ENCODE measurements at regions not wholly inside any gene's neighbourhood (a gene's known extent, or its start where the extent isn't known, plus 50 kb on each side); places are given as distances from the start of the nearest gene placed in this dataset.

DNA sequence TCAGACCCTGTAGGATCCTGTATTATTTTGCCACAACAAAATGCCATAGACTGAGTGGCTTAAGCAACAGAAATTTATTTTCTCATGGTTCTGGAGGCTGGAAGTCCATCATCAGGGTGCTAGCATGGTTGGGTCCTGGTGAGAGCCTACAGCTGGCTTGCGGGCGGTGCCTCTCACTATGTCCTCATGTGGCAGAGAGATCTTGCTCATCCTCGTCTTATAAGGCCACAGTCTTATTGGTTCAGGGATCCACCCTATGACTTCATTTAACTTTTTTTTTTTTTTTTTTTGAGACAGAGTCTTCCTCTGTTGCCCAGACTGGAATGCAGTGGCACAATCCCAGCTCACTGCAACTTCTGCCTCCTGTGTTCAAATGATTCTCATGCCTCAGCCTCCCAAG is 90.9 kb downstream of the LSM5 start:
- Histone ChIP-seq H3K27ac (ENCODE audit: low read depth, low read length) (no peak overlapping the region), H3K4me1 (ENCODE audit: control insufficient read depth in 5 of 5, insufficient read depth in 5 of 5, low read length in 5 of 5) (no peaks in the 10 kb centered on the region), H3K9me3 (ENCODE audit: control insufficient read depth in 5 of 5, low read length in 5 of 5) (no peaks in the 10 kb centered on the region), H3K4me3 (ENCODE audit: low read depth in 1 of 5, low read length in 5 of 5) (no peak overlapping the region), H3K27me3 (ENCODE audit: control insufficient read depth in 5 of 5, insufficient read depth in 4 of 5, low read length in 5 of 5) (peaks cover 0 to 4% (median 0%) of the 10 kb centered on the region in 5 donors), H3K36me3 (ENCODE audit: control insufficient read depth in 5 of 5, insufficient read depth in 5 of 5, low read length in 5 of 5) (no peaks in the 10 kb centered on the region), H3K9ac (ENCODE audit: low read length in 5 of 5) (no peak overlapping the region)

DNA sequence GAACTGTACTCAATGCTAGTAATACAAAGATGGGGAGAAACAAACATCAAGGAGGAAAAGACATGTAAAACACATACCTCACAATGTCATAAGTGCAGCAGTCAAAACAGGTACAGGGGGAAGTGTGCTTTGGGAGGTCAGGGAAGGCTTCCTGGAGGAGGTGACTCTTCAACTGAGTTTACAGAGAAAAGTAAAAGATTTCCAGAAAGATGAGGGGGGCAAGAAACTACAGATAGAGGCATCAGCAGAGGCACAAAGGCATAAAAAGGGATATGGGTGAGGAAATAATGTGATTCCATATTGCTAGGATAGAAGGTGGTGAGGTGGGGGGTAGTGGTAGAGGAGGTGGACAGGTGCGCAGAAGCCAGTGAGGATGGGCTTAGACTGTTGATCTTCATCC is 95.0 kb downstream of the LSM5 start:
- Histone ChIP-seq H3K9me3 (ENCODE audit: control insufficient read depth in 5 of 5, low read length in 5 of 5) (no peaks in the 10 kb centered on the region), H3K27me3 (ENCODE audit: control insufficient read depth in 5 of 5, insufficient read depth in 4 of 5, low read length in 5 of 5) (no peaks in the 10 kb centered on the region), H3K4me1 (ENCODE audit: control insufficient read depth in 5 of 5, insufficient read depth in 5 of 5, low read length in 5 of 5) (no peaks in the 10 kb centered on the region), H3K27ac (ENCODE audit: low read depth, low read length) (no peak overlapping the region), H3K9ac (ENCODE audit: low read length in 5 of 5) (no peak overlapping the region), H3K36me3 (ENCODE audit: control insufficient read depth in 5 of 5, insufficient read depth in 5 of 5, low read length in 5 of 5) (no peaks in the 10 kb centered on the region), H3K4me3 (ENCODE audit: low read depth in 1 of 5, low read length in 5 of 5) (no peak overlapping the region)

DNA sequence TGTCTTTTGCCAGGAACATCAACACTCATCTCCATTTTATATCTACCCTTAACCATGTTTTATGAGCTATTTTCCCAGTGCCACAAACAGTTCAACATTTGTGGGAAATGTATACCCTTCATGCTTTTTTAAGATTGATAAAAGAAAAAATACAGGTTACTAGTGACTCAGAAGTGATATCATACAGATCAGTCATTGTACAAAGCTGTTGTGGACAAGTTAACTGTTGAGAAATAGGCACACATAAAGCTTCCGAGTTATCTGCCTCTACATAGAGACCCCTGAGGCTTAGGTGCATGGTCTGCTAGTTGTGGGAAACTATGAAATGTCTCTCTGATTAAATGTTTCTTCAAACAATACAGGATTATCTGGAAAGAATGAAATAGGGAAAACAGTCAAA is 96.3 kb downstream of the LSM5 start:
- H3K36me3 ChIP-seq (ENCODE audit: control insufficient read depth in 5 of 5, insufficient read depth in 5 of 5, low read length in 5 of 5), result no peaks in the 10 kb centered on the region
- no peak overlapping the region for H3K9ac ChIP-seq (ENCODE audit: low read length in 5 of 5)
- H3K4me1 ChIP-seq (ENCODE audit: control insufficient read depth in 5 of 5, insufficient read depth in 5 of 5, low read length in 5 of 5), result no peaks in the 10 kb centered on the region
- no peak overlapping the region for H3K27ac ChIP-seq (ENCODE audit: low read depth, low read length)
- no peak overlapping the region for H3K4me3 ChIP-seq (ENCODE audit: low read depth in 1 of 5, low read length in 5 of 5)
- H3K9me3 ChIP-seq (ENCODE audit: control insufficient read depth in 5 of 5, low read length in 5 of 5), result no peaks in the 10 kb centered on the region
- H3K27me3 ChIP-seq (ENCODE audit: control insufficient read depth in 5 of 5, insufficient read depth in 4 of 5, low read length in 5 of 5), result no peaks in the 10 kb centered on the region

DNA sequence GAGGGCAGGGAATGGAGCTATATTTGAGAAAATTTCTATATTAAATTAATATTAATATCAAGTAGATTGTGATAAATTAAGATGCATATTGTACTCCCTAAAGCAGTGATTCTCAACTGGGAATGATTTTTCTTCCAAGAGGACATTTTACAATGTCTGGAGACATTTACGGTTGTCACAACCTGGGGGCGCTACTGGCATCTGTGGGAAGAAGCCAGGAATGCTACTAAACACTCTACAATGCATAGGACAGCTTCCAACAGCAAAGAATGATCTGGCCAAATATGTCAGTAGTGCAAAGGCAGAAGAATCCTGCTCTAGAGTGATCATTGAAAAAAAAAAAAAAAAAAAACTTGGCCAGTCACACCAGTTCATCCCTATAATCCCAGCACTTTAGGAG is 100.0 kb downstream of the LSM5 start:
- Histone ChIP-seq H3K4me3 (ENCODE audit: low read depth in 1 of 5, low read length in 5 of 5) (no peak overlapping the region), H3K27ac (ENCODE audit: low read depth, low read length) (no peak overlapping the region), H3K9me3 (ENCODE audit: control insufficient read depth in 5 of 5, low read length in 5 of 5) (no peaks in the 10 kb centered on the region), H3K9ac (ENCODE audit: low read length in 5 of 5) (no peak overlapping the region), H3K36me3 (ENCODE audit: control insufficient read depth in 5 of 5, insufficient read depth in 5 of 5, low read length in 5 of 5) (no peaks in the 10 kb centered on the region), H3K27me3 (ENCODE audit: control insufficient read depth in 5 of 5, insufficient read depth in 4 of 5, low read length in 5 of 5) (no peaks in the 10 kb centered on the region), H3K4me1 (ENCODE audit: control insufficient read depth in 5 of 5, insufficient read depth in 5 of 5, low read length in 5 of 5) (peaks cover 0 to 7% (median 6%) of the 10 kb centered on the region in 5 donors)

- Histone ChIP-seq H3K4me1 (ENCODE audit: control insufficient read depth in 5 of 5, insufficient read depth in 5 of 5, low read length in 5 of 5) (peaks cover 0 to 12% (median 6%) of the 10 kb centered on the region in 5 donors), H3K9ac (ENCODE audit: low read length in 5 of 5) (no peak overlapping the region), H3K36me3 (ENCODE audit: control insufficient read depth in 5 of 5, insufficient read depth in 5 of 5, low read length in 5 of 5) (no peaks in the 10 kb centered on the region), H3K27me3 (ENCODE audit: control insufficient read depth in 5 of 5, insufficient read depth in 4 of 5, low read length in 5 of 5) (no peaks in the 10 kb centered on the region), H3K27ac (ENCODE audit: low read depth, low read length) (no peak overlapping the region), H3K4me3 (ENCODE audit: low read depth in 1 of 5, low read length in 5 of 5) (no peak overlapping the region), H3K9me3 (ENCODE audit: control insufficient read depth in 5 of 5, low read length in 5 of 5) (no peaks in the 10 kb centered on the region)
These were observed 104.7 kb downstream of the LSM5 start for GRCh38 chr7:32385316-32385956.

GRCh38 chr7:32381024-32381601 is 109.1 kb downstream of the LSM5 start:
- Histone ChIP-seq H3K4me3 (ENCODE audit: low read depth in 1 of 5, low read length in 5 of 5) (no peak overlapping the region), H3K27ac (ENCODE audit: low read depth, low read length) (no peak overlapping the region), H3K36me3 (ENCODE audit: control insufficient read depth in 5 of 5, insufficient read depth in 5 of 5, low read length in 5 of 5) (no peaks in the 10 kb centered on the region)

GRCh38 chr7:32379510-32380112 is 110.6 kb downstream of the LSM5 start:
- no peaks in the 10 kb centered on the region for H3K27me3 ChIP-seq (ENCODE audit: control insufficient read depth in 5 of 5, insufficient read depth in 4 of 5, low read length in 5 of 5)

More at GRCh38 chr7:32381024-32381601, 109.1 kb downstream of the LSM5 start:
- Histone ChIP-seq H3K27me3 (ENCODE audit: control insufficient read depth in 5 of 5, insufficient read depth in 4 of 5, low read length in 5 of 5) (no peaks in the 10 kb centered on the region), H3K9ac (ENCODE audit: low read length in 5 of 5) (no peak overlapping the region), H3K4me1 (ENCODE audit: control insufficient read depth in 5 of 5, insufficient read depth in 5 of 5, low read length in 5 of 5) (peaks cover 0 to 12% (median 6%) of the 10 kb centered on the region in 5 donors), H3K9me3 (ENCODE audit: control insufficient read depth in 5 of 5, low read length in 5 of 5) (no peaks in the 10 kb centered on the region)

DNA sequence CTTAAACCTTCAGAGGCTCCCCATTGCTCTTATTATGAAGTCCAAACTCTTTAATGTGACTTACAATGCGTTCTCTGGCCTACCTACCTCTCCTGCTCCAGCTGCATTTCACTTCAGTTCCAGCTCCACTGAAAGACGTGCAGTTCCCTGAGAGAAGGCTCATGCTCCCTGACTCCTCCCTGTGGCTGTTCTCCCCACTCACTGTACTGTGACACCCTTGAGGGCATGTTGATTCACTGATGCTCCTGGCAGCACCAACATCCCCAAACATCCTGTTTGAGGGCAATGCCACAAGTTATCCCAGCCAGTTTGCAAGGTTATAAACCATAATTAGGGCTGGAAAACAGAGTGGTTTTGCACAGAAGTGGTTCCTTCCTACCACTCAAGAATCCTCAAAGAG is 111.2 kb downstream of the LSM5 start:
- Histone ChIP-seq H3K4me3 (ENCODE audit: low read depth in 1 of 5, low read length in 5 of 5) (no peak overlapping the region), H3K9me3 (ENCODE audit: control insufficient read depth in 5 of 5, low read length in 5 of 5) (no peaks in the 10 kb centered on the region), H3K27me3 (ENCODE audit: control insufficient read depth in 5 of 5, insufficient read depth in 4 of 5, low read length in 5 of 5) (no peaks in the 10 kb centered on the region), H3K4me1 (ENCODE audit: control insufficient read depth in 5 of 5, insufficient read depth in 5 of 5, low read length in 5 of 5) (no peaks in the 10 kb centered on the region), H3K27ac (ENCODE audit: low read depth, low read length) (no peak overlapping the region), H3K9ac (ENCODE audit: low read length in 5 of 5) (no peak overlapping the region), H3K36me3 (ENCODE audit: control insufficient read depth in 5 of 5, insufficient read depth in 5 of 5, low read length in 5 of 5) (no peaks in the 10 kb centered on the region)

More at GRCh38 chr7:32379510-32380112, 110.6 kb downstream of the LSM5 start:
- no peaks in the 10 kb centered on the region for H3K9me3 ChIP-seq (ENCODE audit: control insufficient read depth in 5 of 5, low read length in 5 of 5)
- H3K4me3 ChIP-seq (ENCODE audit: low read depth in 1 of 5, low read length in 5 of 5), result no peak overlapping the region
- no peaks in the 10 kb centered on the region for H3K4me1 ChIP-seq (ENCODE audit: control insufficient read depth in 5 of 5, insufficient read depth in 5 of 5, low read length in 5 of 5)
- no peak overlapping the region for H3K9ac ChIP-seq (ENCODE audit: low read length in 5 of 5)
- no peak overlapping the region for H3K27ac ChIP-seq (ENCODE audit: low read depth, low read length)
- H3K36me3 ChIP-seq (ENCODE audit: control insufficient read depth in 5 of 5, insufficient read depth in 5 of 5, low read length in 5 of 5), result no peaks in the 10 kb centered on the region

DNA sequence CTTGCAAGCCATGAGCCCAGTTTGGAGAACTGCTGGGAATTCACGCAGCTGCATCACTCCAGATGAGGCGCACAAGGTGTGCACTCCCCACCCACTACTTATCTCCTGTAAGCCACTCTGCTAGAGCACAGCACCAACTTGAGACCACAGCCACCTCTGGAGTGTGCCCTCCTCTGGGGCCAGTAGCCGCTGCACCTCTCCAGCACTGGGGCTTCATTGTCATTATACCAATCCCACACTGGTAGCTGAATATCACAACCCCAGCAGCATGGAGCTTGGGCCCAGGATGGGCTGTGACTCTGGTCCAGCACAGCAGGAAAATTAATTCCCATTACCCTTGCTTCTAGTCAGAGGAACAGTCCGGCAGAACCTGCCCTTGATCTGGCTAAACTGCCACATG is 125.6 kb downstream of the LSM5 start:
- H3K9me3 ChIP-seq (ENCODE audit: control insufficient read depth in 5 of 5, low read length in 5 of 5), result peaks cover 0 to 11% (median 3%) of the 10 kb centered on the region in 5 donors
- H3K4me1 ChIP-seq (ENCODE audit: control insufficient read depth in 5 of 5, insufficient read depth in 5 of 5, low read length in 5 of 5), result no peaks in the 10 kb centered on the region
- no peaks in the 10 kb centered on the region for H3K36me3 ChIP-seq (ENCODE audit: control insufficient read depth in 5 of 5, insufficient read depth in 5 of 5, low read length in 5 of 5)
- H3K4me3 ChIP-seq (ENCODE audit: low read depth in 1 of 5, low read length in 5 of 5), result no peak overlapping the region
- H3K27ac ChIP-seq (ENCODE audit: low read depth, low read length), result no peak overlapping the region
- H3K9ac ChIP-seq (ENCODE audit: low read length in 5 of 5), result no peak overlapping the region
- peaks cover 3 to 16% (median 4%) of the 10 kb centered on the region in 5 donors for H3K27me3 ChIP-seq (ENCODE audit: control insufficient read depth in 5 of 5, insufficient read depth in 4 of 5, low read length in 5 of 5)

DNA sequence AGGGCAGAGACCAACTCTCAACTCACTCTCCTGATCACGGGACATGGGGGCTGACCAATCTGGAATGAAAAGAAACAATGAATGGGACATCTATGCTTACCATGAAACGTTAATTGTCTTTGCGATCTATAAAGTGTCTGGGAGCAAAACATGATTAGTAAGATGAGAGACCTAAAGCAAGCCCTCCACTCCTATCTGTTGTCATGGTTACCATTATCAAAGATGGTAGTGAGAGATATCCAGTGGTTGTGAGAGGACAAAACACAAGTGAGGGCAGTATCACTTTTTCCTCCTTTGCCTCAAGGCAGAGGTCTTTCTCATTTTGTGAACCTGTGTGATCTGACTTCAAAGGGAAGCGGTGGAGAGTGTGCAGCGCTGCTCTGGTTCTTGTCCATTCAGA is 130.1 kb downstream of the LSM5 start:
- Histone ChIP-seq H3K9ac (ENCODE audit: low read length in 5 of 5) (no peak overlapping the region), H3K9me3 (ENCODE audit: control insufficient read depth in 5 of 5, low read length in 5 of 5) (peaks cover 0 to under 1% (median 0%) of the 10 kb centered on the region in 5 donors), H3K27me3 (ENCODE audit: control insufficient read depth in 5 of 5, insufficient read depth in 4 of 5, low read length in 5 of 5) (peaks cover 3 to 12% (median 4%) of the 10 kb centered on the region in 5 donors), H3K36me3 (ENCODE audit: control insufficient read depth in 5 of 5, insufficient read depth in 5 of 5, low read length in 5 of 5) (no peaks in the 10 kb centered on the region), H3K4me1 (ENCODE audit: control insufficient read depth in 5 of 5, insufficient read depth in 5 of 5, low read length in 5 of 5) (no peaks in the 10 kb centered on the region), H3K27ac (ENCODE audit: low read depth, low read length) (no peak overlapping the region), H3K4me3 (ENCODE audit: low read depth in 1 of 5, low read length in 5 of 5) (no peak overlapping the region)
